GM12878 (cell line): ENCODE measurements at regions not wholly inside any gene's neighbourhood (a gene's known extent, or its start where the extent isn't known, plus 50 kb on each side); places are given as distances from the start of the nearest gene placed in this dataset.

ENCODE experiments used
- ATAC-seq: fragments of 200-7000 bp; cut with Tn5 transposase; 3 replicates; pipeline ENCODE4 v1.9.1; 2020; ENCODE audit warnings: mild to moderate bottlenecking, moderate library complexity
- BruUV-seq: library from RNA; stranded (reverse); fragments of 400-500 nt; replicated peaks from 2 replicates; lab custom pipeline; 2021; lab: Mats Ljungman, UMichigan
- CTCF ChIA-PET: fragments of 300-600 bp; sonication (Branson Sonifier 250); formaldehyde crosslinking; extraction: SDS; loops from one replicate; lab custom pipeline; 2021; ENCODE audit warnings: inconsistent platforms; lab: Yijun Ruan, JAX
- POLR2A ChIA-PET: fragments of 350-600 bp; formaldehyde crosslinking; extraction: SDS; loops from one replicate; lab custom pipeline; 2021; ENCODE audit warnings: inconsistent platforms; lab: Charles Lee
- RAD21 ChIA-PET: fragments of 300-600 bp; sonication (Branson Sonifier 250); formaldehyde crosslinking; loops from one replicate; lab custom pipeline; 2023; ENCODE audit warnings: antibody characterized with exemption; ENCODE audit not compliant: unreplicated experiment; lab: Charles Lee
- SMC1A ChIA-PET: fragments of 300-600 bp; sonication (Branson Sonifier 250); formaldehyde crosslinking; loops from one replicate; lab custom pipeline; 2023; ENCODE audit not compliant: unreplicated experiment, uncharacterized antibody; lab: Charles Lee
- DNase-seq: peaks from one replicate; pipeline ENCODE4 v3.0.0-alpha.2; 2011; ENCODE audit warnings: low read depth, low spot score
- FAIRE-seq: peaks from 3 replicates; lab custom pipeline; 2011; peaks lifted over from hg19 to GRCh38; lab: Jason Lieb, UNC
- H2AFZ ChIP-seq: 2 replicates; pipeline ENCODE4 v1.6.0; 2011; ENCODE audit warnings: low read depth, low read length, control low read depth; ENCODE audit not compliant: control insufficient read depth
- H3K27ac ChIP-seq: 2 replicates; pipeline ENCODE4 v1.5.1; 2011; ENCODE audit warnings: control low read depth; ENCODE audit not compliant: control insufficient read depth, insufficient read depth
- H3K27me3 ChIP-seq, 2 experiments: replicated peaks in 1 of 2; 2 replicates each; pipeline versions ENCODE4 v1.6.0 to v1.6.1; 2011; ENCODE audit warnings: low read length in 1 of 2; ENCODE audit not compliant: control insufficient read depth in 2 of 2, insufficient read depth in 2 of 2
- H3K36me3 ChIP-seq, 2 experiments: 2 replicates each; pipeline ENCODE4 v1.5.1; 2011; ENCODE audit warnings: low read length in 1 of 2; ENCODE audit not compliant: control insufficient read depth in 2 of 2, insufficient read depth in 2 of 2
- H3K4me1 ChIP-seq: 2 replicates; pipeline ENCODE4 v1.6.1; 2011; ENCODE audit warnings: mild to moderate bottlenecking, low read length, moderate library complexity, mixed read lengths; ENCODE audit not compliant: control insufficient read depth, insufficient read depth
- H3K4me2 ChIP-seq: 2 replicates; pipeline ENCODE4 v1.6.0; 2011; ENCODE audit warnings: control low read depth; ENCODE audit not compliant: control insufficient read depth, insufficient read depth
- H3K4me3 ChIP-seq: fragments of 200-600 bp; sonication (generic); 2 replicates; pipeline ENCODE4 v1.5.1; 2016
- H3K79me2 ChIP-seq: 2 replicates; pipeline ENCODE4 v1.6.0; 2011; ENCODE audit warnings: low read length; ENCODE audit not compliant: control insufficient read depth, insufficient read depth
- H3K9ac ChIP-seq: 2 replicates; pipeline ENCODE4 v1.8.0; 2011; ENCODE audit warnings: low read length, control low read depth, mixed read lengths; ENCODE audit not compliant: control insufficient read depth, insufficient read depth
- H3K9me3 ChIP-seq: replicated peaks from 3 replicates; pipeline ENCODE4 v1.5.1; 2011; ENCODE audit warnings: mild to moderate bottlenecking, low read length; ENCODE audit not compliant: control insufficient read depth, insufficient read depth
- H4K20me1 ChIP-seq: 2 replicates; pipeline ENCODE4 v1.6.0; 2011; ENCODE audit not compliant: control insufficient read depth, insufficient read depth
- CBFB ChIP-seq: IDR thresholded peaks from 2 replicates; pipeline ENCODE4 v1.6.1; 2016; ENCODE audit warnings: antibody characterized with exemption, low read depth
- CEBPB ChIP-seq, 2 experiments: fragments of 150-350 bp in 1 of 2; IDR thresholded peaks; 2 replicates each; pipeline ENCODE4 v1.6.1; 2012 to 2014; ENCODE audit warnings: low read depth in 2 of 2, low read length in 2 of 2, borderline replicate concordance in 1 of 2, inconsistent platforms in 1 of 2
- CTCF ChIP-seq, 3 experiments: IDR thresholded peaks in 2 of 3; conservative IDR thresholded peaks in 1 of 3; 2 replicates each; pipeline ENCODE4 v1.5.1; 2011; ENCODE audit warnings: low read depth in 3 of 3, low read length in 3 of 3, mild to moderate bottlenecking in 3 of 3, control low read depth in 2 of 3, moderate library complexity in 2 of 3, inconsistent platforms in 1 of 3, mixed read lengths in 1 of 3; ENCODE audit not compliant: control insufficient read depth in 2 of 3, insufficient read depth in 1 of 3; ENCODE audit errors: extremely low read depth in 1 of 3
- ETV6 ChIP-seq, 2 experiments: fragments of 450-650 bp in 1 of 2; IDR thresholded peaks in 1 of 2; conservative IDR thresholded peaks in 1 of 2; 2 replicates each; pipeline ENCODE4 v1.6.1; 2014; ENCODE audit warnings: antibody characterized with exemption in 1 of 2, borderline replicate concordance in 1 of 2, low read depth in 1 of 2, mild to moderate bottlenecking in 1 of 2, moderate library complexity in 1 of 2
- PAX8 ChIP-seq: fragments of 450-650 bp; IDR thresholded peaks from 2 replicates; pipeline ENCODE4 v1.6.1; 2017; ENCODE audit warnings: mild to moderate bottlenecking, moderate library complexity
- SUPT20H ChIP-seq: IDR thresholded peaks from 2 replicates; pipeline ENCODE4 v1.6.1; 2011; ENCODE audit warnings: low read depth, mild to moderate bottlenecking, low read length, moderate library complexity, borderline replicate concordance; ENCODE audit not compliant: control insufficient read depth
- TCF7 ChIP-seq: IDR thresholded peaks from 2 replicates; pipeline ENCODE4 v1.6.1; 2014; ENCODE audit warnings: antibody characterized with exemption, borderline replicate concordance
- WGBS: methylation state at CpG from one replicate; pipeline ENCODE4 v1.1.6; 2016; ENCODE audit warnings: low lambda C conversion rate; ENCODE audit not compliant: insufficient replicate concordance, insufficient coverage; ENCODE audit errors: missing lambda C conversion rate; 5-methylcytosine and 5-hydroxymethylcytosine counted together
- in situ Hi-C: fragments of 300-500 bp; cut with MboI; formaldehyde crosslinking; loops from 9 replicates; pipeline ENCODE4 v1.14.3; 2018; ENCODE audit warnings: mixed read lengths
- intact Hi-C: fragments of 100-400 bp; cut with micrococcal nuclease; formaldehyde crosslinking; loops from one replicate; pipeline ENCODE4 v1.14.2; 2022; ENCODE audit not compliant: unreplicated experiment
- TF ChIP-seq, protein P1 (sequence below): fragments of 450-650 bp; IDR thresholded peaks from 2 replicates; pipeline ENCODE4 v1.6.1; 2017; ENCODE audit warnings: low read depth, mild to moderate bottlenecking, moderate library complexity

GRCh38 chr14:104331871-104332605, 193.7 kb downstream of the KIF26A start:
- ChIA-PET CTCF (interaction anchor here (1.4 kb wide), 1 partner anchor 19 kb away, joined by 3 read pairs; no protein-coding TSS in a partner anchor), POLR2A (no interaction called here), RAD21 (no interaction called here)
- no peak overlapping the region for H2AFZ ChIP-seq
- no peak overlapping the region for H3K4me2 ChIP-seq
- FAIRE-seq (no peak), ATAC-seq (no peak), DNase-seq (no peak)
- BruUV-seq, result no TSS peak
- no peaks in the 10 kb centered on the region for H3K36me3 ChIP-seq
- H3K79me2 ChIP-seq, result no peaks in the 10 kb centered on the region
- TF ChIP-seq SUPT20H (no peak), PAX8 (no peak), TCF7 (no peak), ETV6 (conservative IDR thresholded peaks at IDR 0.05 in 1 of 2, IDR thresholded peaks at IDR 0.05 in 1 of 2; ENCODE audit: borderline replicate concordance in 1 of 2, low read depth in 1 of 2) (no peak), CEBPB (IDR thresholded peaks at IDR 0.05; ENCODE audit: borderline replicate concordance in 1 of 2, low read depth in 2 of 2, low read length in 2 of 2) (no peak), CTCF (IDR thresholded peaks at IDR 0.05 in 2 of 3, conservative IDR thresholded peaks at IDR 0.05 in 1 of 3; ENCODE audit: control insufficient read depth in 2 of 3, extremely low read depth in 1 of 3, insufficient read depth in 1 of 3, low read depth in 3 of 3, low read length in 3 of 3) (peak in 1 of 3 experiments; percentile 22; a peak in 1 of 6 replicates), CBFB (no peak)
- TF ChIP-seq, protein P1, sequence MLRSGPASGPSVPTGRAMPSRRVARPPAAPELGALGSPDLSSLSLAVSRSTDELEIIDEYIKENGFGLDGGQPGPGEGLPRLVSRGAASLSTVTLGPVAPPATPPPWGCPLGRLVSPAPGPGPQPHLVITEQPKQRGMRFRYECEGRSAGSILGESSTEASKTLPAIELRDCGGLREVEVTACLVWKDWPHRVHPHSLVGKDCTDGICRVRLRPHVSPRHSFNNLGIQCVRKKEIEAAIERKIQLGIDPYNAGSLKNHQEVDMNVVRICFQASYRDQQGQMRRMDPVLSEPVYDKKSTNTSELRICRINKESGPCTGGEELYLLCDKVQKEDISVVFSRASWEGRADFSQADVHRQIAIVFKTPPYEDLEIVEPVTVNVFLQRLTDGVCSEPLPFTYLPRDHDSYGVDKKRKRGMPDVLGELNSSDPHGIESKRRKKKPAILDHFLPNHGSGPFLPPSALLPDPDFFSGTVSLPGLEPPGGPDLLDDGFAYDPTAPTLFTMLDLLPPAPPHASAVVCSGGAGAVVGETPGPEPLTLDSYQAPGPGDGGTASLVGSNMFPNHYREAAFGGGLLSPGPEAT, result no peak
- TF ChIP-seq, all 136 proteins: peak for 1
- no peak overlapping the region for H3K4me3 ChIP-seq
- H4K20me1 ChIP-seq, result no peaks in the 10 kb centered on the region
- H3K27me3 ChIP-seq, result no peaks in the 10 kb centered on the region
- intact Hi-C loops, result no loop called here
- WGBS, result 56% methylated on average over 18 of the region's 20 CpGs
- no peaks in the 10 kb centered on the region; the same call in 2 of the 3 replicates for H3K9me3 ChIP-seq
- in situ Hi-C loops, result no loop called here
- H3K4me1 ChIP-seq, result no peaks in the 10 kb centered on the region
- SMC1A ChIA-PET, result no interaction called here
- H3K27ac ChIP-seq, result no peak overlapping the region
- H3K9ac ChIP-seq, result no peak overlapping the region
